WERI-Rb-1 (cell line): ENCODE measurements at regions not wholly inside any gene's neighbourhood (a gene's known extent, or its start where the extent isn't known, plus 50 kb on each side); places are given as distances from the start of the nearest gene placed in this dataset.

ENCODE experiments used
- DNase-seq: peaks from one replicate; pipeline ENCODE4 v3.0.0-alpha.2; 2020
- H3K27ac ChIP-seq: fragments of 250-450 bp; sonication (Bioruptor Pico); 2 replicates; pipeline ENCODE4 v1.5.1; 2020; ENCODE audit warnings: mild to moderate bottlenecking, moderate library complexity
- H3K27me3 ChIP-seq: fragments of 250-450 bp; sonication (Bioruptor Pico); 2 replicates; pipeline ENCODE4 v1.5.1; 2021; ENCODE audit warnings: mild to moderate bottlenecking, low read depth, moderate library complexity; ENCODE audit not compliant: insufficient read depth, severe bottlenecking
- H3K36me3 ChIP-seq: fragments of 250-450 bp; sonication (Bioruptor Pico); 2 replicates; pipeline ENCODE4 v1.5.1; 2020; ENCODE audit warnings: mild to moderate bottlenecking, moderate library complexity
- H3K4me3 ChIP-seq: 2 replicates; pipeline ENCODE4 v1.5.1; 2011; ENCODE audit warnings: low read depth, mild to moderate bottlenecking, control low read depth, low read length
- H3K9me3 ChIP-seq: fragments of 250-450 bp; sonication (Bioruptor Pico); 2 replicates; pipeline ENCODE4 v1.5.1; 2021; ENCODE audit warnings: mild to moderate bottlenecking, moderate library complexity; ENCODE audit not compliant: severe bottlenecking
- TF ChIP-seq, protein P1 (sequence below): IDR thresholded peaks from 2 replicates; pipeline ENCODE4 v1.5.1; 2011; ENCODE audit warnings: low read depth, mild to moderate bottlenecking, control low read depth, inconsistent platforms, low read length

- DNase-seq = no peak
- Histone ChIP-seq H3K36me3 (no peaks in the 10 kb centered on the region), H3K4me3 (no peak overlapping the region), H3K9me3 (no peaks in the 10 kb centered on the region), H3K27ac (no peak overlapping the region), H3K27me3 (no peaks in the 10 kb centered on the region)
- TF ChIP-seq, protein P1, sequence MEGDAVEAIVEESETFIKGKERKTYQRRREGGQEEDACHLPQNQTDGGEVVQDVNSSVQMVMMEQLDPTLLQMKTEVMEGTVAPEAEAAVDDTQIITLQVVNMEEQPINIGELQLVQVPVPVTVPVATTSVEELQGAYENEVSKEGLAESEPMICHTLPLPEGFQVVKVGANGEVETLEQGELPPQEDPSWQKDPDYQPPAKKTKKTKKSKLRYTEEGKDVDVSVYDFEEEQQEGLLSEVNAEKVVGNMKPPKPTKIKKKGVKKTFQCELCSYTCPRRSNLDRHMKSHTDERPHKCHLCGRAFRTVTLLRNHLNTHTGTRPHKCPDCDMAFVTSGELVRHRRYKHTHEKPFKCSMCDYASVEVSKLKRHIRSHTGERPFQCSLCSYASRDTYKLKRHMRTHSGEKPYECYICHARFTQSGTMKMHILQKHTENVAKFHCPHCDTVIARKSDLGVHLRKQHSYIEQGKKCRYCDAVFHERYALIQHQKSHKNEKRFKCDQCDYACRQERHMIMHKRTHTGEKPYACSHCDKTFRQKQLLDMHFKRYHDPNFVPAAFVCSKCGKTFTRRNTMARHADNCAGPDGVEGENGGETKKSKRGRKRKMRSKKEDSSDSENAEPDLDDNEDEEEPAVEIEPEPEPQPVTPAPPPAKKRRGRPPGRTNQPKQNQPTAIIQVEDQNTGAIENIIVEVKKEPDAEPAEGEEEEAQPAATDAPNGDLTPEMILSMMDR = no peak
These were observed 496.2 kb upstream of the KLHL1 start for GRCh38 chr13:70604448-70604847.

GRCh38 chr13:70593716-70594115, 485.5 kb upstream of the KLHL1 start:
- no peak for DNase-seq
- Histone ChIP-seq H3K4me3 (no peak overlapping the region), H3K27ac (no peak overlapping the region), H3K9me3 (no peaks in the 10 kb centered on the region), H3K27me3 (no peaks in the 10 kb centered on the region), H3K36me3 (no peaks in the 10 kb centered on the region)
- TF ChIP-seq, protein P1 = no peak

DNA sequence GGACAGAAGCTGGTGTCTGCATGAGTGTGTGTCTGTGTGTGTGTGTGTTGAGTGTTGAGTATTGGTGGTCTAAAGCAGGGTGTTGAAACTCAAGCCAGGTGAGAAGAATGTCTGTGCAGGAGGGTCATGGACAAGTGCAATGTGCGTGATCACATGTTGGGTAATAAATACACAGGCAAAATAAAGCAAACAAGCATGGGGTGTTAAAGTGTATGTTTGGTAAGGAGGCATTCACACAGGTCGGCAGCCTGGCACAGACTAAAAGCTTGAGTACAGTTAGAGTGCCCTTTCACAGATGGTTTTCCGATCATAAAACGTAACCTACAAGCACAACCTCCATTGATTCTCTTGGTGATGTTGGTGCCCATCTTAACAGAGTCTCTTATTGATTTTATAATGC, 476.9 kb upstream of the KLHL1 start:
- Histone ChIP-seq H3K27ac (no peak overlapping the region), H3K4me3 (no peak overlapping the region), H3K36me3 (no peaks in the 10 kb centered on the region), H3K27me3 (no peaks in the 10 kb centered on the region), H3K9me3 (no peaks in the 10 kb centered on the region)
- DNase-seq = no peak
- TF ChIP-seq, protein P1 = no peak

DNA sequence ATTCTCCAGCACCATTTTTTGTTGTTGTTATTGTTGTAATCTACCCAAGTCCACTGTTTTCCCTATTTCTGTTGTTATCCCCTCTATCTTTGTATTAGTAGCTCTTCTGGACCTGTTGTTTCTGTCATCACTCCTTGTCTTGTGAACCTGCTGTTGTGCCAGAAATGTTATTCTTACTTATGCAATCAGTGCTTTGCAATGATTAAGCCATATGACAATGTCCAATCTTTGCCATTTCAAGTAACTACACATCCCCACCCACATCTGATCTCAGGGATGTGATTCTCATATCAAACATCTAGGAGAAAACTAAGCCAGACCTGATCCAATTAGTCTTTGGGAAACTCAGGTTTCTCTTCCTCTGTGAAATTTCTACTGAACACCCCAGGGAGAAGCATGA, 472.6 kb upstream of the KLHL1 start:
- TF ChIP-seq, protein P1 = no peak
- Histone ChIP-seq H3K27me3 (no peaks in the 10 kb centered on the region), H3K9me3 (no peaks in the 10 kb centered on the region), H3K27ac (no peak overlapping the region), H3K4me3 (no peak overlapping the region), H3K36me3 (no peaks in the 10 kb centered on the region)
- no peak for DNase-seq

DNA sequence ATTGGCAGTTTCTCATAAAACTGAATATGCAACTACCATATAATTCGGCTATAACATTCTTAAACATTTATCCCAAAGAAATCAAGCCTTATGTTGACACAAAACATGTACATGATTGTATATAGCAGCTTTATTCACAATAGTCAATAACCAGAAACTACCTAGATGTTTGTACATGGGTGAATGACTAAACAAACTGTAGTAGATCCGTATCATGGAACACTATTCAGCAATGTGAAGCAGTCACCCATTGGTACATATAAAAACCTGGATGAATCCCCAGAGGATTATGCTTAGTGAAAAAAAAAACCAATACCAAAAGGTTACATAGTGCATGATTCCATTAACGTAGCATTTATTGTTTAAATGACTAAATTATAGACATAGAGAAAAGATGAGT, 471.7 kb upstream of the KLHL1 start:
- DNase-seq = no peak
- H3K27me3 ChIP-seq = no peaks in the 10 kb centered on the region
- no peak overlapping the region for H3K27ac ChIP-seq
- no peaks in the 10 kb centered on the region for H3K9me3 ChIP-seq
- no peaks in the 10 kb centered on the region for H3K36me3 ChIP-seq
- no peak overlapping the region for H3K4me3 ChIP-seq
- TF ChIP-seq, protein P1 = no peak

- Histone ChIP-seq H3K27me3 (no peaks in the 10 kb centered on the region), H3K27ac (no peak overlapping the region), H3K4me3 (no peak overlapping the region), H3K36me3 (no peaks in the 10 kb centered on the region), H3K9me3 (no peaks in the 10 kb centered on the region)
- no peak for DNase-seq
- TF ChIP-seq, protein P1 = no peak
These were observed 463.0 kb upstream of the KLHL1 start for GRCh38 chr13:70571221-70571620.
